Pancreas (tissue), 10 donors: ENCODE measurements at regions not wholly inside any gene's neighbourhood (a gene's known extent, or its start where the extent isn't known, plus 50 kb on each side); places are given as distances from the start of the nearest gene placed in this dataset.
"Not testable (repeated sequence)": the region's sequence is repeated elsewhere in the genome, so short reads cannot be mapped to it uniquely, and the experiment has no call there.

Source experiments
- ATAC-seq, 4 donors: fragments of 200-7000 bp; cut with Tn5 transposase; one replicate each; pipeline versions ENCODE4 v1.8.0 to v1.9.1; 2020; ENCODE audit warnings: mild to moderate bottlenecking in 4 of 4, moderate library complexity in 4 of 4
- DNase-seq, 6 donors: peaks; one replicate each; pipeline ENCODE4 v3.0.0-alpha.2; 2020
- FAIRE-seq: peaks from 2 replicates; lab custom pipeline; 2012; peaks lifted over from hg19 to GRCh38; lab: Jason Lieb, UNC
- H3K27ac ChIP-seq, 4 donors: fragments of 200-600 bp; sonication (generic); 1 replicate in 3 of 4; 2 replicates in 1 of 4; pipeline versions ENCODE4 v1.5.0 to v1.8.0; 2020
- H3K27me3 ChIP-seq, 4 donors: fragments of 200-600 bp; one replicate each; pipeline ENCODE4 v1.8.0; 2021
- H3K36me3 ChIP-seq, 3 donors: fragments of 200-600 bp; sonication (generic) in 1 of 3; one replicate each; pipeline versions ENCODE4 v1.5.0 to v1.8.0; 2020 to 2021
- H3K4me1 ChIP-seq, 3 donors: fragments of 200-600 bp; one replicate each; pipeline ENCODE4 v1.8.0; 2021
- H3K4me3 ChIP-seq, 4 donors: fragments of 200-600 bp; sonication (generic) in 2 of 4; one replicate each; pipeline versions ENCODE4 v1.5.0 to v1.8.0; 2020 to 2021
- H3K9me3 ChIP-seq, 4 donors: fragments of 200-600 bp; one replicate each; pipeline ENCODE4 v1.8.0; 2021
- WGBS, 2 donors: extraction: QIAGEN DNeasy Blood & Tissue Kit; methylation state at CpG; one replicate each; pipeline ENCODE4 v1.1.7; 2013; 5-methylcytosine and 5-hydroxymethylcytosine counted together
- intact Hi-C, 3 donors: fragments of 100-400 bp; cut with DNase I; formaldehyde crosslinking; loops; one replicate each; pipeline versions ENCODE4 v1.11.1 to v1.14.2; 2022
- TF ChIP-seq, protein P1 (sequence below), 4 donors: fragments of 200-600 bp; sonication (generic) in 3 of 4; IDR thresholded peaks; one replicate each; pipeline versions ENCODE4 v1.5.0 to v1.8.0; 2021; ENCODE audit warnings: antibody characterized with exemption in 4 of 4
- donor health status: healthy with polysubstance abuse.
- donor health status: DM: no; HTN: no; CAD: no; lungs with moderate emphysema.
- donor health status: DM: no; HTN: no; CAD: no.
- donor health status: control.
- donor health status: control.
- donor health status: Bipolar disorder and iron deficiency.
- donor health status: DM: yes; HTN: yes; CAD: no.
- donor health status: DM: no; HTN: no; CAD: no.
- donor health status: DM: no; HTN: no; CAD: no.
- donor health status: DM: yes; HTN: yes; CAD: no.

DNA sequence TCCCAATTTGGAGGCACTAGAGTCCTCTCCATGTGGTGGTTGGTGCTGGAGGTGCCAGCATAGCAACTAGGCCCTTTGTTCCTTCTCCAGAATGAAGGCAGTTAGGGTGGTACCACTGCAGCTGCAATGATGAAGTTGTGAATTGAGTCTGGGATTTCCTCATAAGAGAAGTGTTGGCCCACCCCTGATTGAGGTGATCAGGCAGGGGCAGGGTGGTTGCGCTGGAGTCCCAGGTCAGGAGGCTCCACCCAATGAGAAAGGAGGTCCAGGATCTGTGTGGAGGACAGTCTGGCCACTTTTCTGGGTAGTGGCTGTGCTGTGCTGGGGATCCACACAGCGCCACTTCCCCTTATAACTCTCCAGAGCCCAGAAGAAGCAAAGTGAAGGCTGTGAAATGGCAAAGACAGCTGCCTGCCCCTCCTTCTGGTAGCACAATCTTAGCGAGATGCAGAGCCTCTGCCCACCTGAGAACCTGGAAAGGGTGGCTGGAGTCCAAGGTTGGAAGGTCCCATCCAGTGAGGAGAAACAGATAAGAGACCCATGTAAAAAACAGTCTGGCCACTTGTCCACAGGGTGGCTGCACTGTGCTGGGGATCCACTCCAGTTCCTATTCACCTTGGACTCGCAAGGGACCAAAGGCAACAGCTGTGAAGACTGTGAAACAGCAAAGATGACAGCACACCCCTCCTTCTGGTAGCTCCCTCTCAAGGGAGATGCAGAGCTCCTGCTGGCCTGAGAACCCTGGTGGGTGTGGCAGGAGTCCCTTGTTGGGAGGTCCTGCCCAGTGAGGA lies 124.6 kb downstream of the RRAGB start:
- no peak overlapping the region for H3K4me3 ChIP-seq
- FAIRE-seq (no peak), ATAC-seq (no peak), DNase-seq (no peak)
- no peaks in the 10 kb centered on the region for H3K27me3 ChIP-seq
- H3K36me3 ChIP-seq = no peaks in the 10 kb centered on the region
- H3K4me1 ChIP-seq = no peaks in the 10 kb centered on the region
- no peaks in the 10 kb centered on the region for H3K9me3 ChIP-seq
- intact Hi-C loops = no loop called here
- WGBS, 2 donors = 53 to 60% methylated on average over 4 of the region's 4 CpGs
- TF ChIP-seq, protein P1, sequence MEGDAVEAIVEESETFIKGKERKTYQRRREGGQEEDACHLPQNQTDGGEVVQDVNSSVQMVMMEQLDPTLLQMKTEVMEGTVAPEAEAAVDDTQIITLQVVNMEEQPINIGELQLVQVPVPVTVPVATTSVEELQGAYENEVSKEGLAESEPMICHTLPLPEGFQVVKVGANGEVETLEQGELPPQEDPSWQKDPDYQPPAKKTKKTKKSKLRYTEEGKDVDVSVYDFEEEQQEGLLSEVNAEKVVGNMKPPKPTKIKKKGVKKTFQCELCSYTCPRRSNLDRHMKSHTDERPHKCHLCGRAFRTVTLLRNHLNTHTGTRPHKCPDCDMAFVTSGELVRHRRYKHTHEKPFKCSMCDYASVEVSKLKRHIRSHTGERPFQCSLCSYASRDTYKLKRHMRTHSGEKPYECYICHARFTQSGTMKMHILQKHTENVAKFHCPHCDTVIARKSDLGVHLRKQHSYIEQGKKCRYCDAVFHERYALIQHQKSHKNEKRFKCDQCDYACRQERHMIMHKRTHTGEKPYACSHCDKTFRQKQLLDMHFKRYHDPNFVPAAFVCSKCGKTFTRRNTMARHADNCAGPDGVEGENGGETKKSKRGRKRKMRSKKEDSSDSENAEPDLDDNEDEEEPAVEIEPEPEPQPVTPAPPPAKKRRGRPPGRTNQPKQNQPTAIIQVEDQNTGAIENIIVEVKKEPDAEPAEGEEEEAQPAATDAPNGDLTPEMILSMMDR (IDR thresholded peaks at IDR 0.05) = no peak
- H3K27ac ChIP-seq = no peak overlapping the region

DNA sequence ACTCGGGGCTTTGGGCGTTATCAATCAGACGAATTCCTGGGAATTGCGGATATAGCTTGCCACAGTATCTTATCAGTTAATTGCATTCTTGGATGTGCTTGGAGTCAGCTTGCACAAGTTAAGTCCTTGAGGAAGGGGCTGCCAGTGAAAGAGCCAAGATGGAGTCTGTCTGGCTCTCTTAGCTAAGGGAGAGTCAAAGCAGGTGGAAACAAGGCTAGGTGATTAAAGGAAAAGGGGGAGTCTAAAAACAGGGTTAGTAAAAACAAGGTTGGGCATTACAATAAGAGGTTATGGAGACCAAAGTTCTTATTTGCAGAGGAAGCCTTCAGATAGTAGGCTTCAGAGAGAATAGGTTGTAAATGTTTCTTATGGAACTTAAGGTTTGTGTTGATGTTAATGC lies 149.2 kb downstream of the RRAGB start:
- H3K36me3 ChIP-seq, H3K9me3 ChIP-seq, FAIRE-seq, ATAC-seq, H3K4me3 ChIP-seq, DNase-seq, intact Hi-C loops, H3K27ac ChIP-seq, H3K4me1 ChIP-seq: not testable (repeated sequence)
- 13 to 30% methylated on average over 4 of the region's 4 CpGs for WGBS, 2 donors
- peaks cover 0 to 11% (median 0%) of the 10 kb centered on the region in 4 donors for H3K27me3 ChIP-seq

DNA sequence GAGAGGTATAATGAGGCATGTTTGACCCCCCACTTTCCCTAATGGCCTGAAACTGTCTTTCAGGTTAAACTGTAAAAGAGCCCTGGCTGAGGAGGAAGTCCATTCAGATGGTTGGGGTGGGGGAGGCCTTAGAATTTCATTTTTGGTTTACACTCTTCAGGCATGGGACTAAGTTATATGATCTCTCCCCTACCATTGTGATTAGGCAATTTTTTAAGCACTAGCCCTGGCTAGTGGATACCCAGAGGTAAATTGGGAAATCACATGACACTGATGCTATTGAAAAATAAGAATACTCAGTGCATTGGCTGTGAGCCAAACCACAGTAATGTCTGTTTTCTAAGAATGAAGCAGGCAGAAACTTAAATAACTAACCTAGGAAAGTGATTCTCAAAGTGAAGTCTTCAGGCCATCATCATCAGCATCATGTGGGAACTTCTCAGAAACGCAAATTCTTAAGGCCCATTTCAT lies 149.7 kb downstream of the RRAGB start:
- intact Hi-C loops = no loop called here
- TF ChIP-seq, protein P1 (IDR thresholded peaks at IDR 0.05) = no peak
- FAIRE-seq = no peak
- H3K27me3 ChIP-seq = peaks cover 0 to 11% (median 0%) of the 10 kb centered on the region in 4 donors
- H3K27ac ChIP-seq = no peak overlapping the region
- ATAC-seq = no peak
- no peaks in the 10 kb centered on the region for H3K9me3 ChIP-seq
- WGBS, 2 donors = 41 to 49% methylated on average over 1 of the region's 1 CpG
- no peak for DNase-seq
- H3K4me3 ChIP-seq = no peak overlapping the region
- H3K4me1 ChIP-seq = no peaks in the 10 kb centered on the region
- H3K36me3 ChIP-seq = no peaks in the 10 kb centered on the region

DNA sequence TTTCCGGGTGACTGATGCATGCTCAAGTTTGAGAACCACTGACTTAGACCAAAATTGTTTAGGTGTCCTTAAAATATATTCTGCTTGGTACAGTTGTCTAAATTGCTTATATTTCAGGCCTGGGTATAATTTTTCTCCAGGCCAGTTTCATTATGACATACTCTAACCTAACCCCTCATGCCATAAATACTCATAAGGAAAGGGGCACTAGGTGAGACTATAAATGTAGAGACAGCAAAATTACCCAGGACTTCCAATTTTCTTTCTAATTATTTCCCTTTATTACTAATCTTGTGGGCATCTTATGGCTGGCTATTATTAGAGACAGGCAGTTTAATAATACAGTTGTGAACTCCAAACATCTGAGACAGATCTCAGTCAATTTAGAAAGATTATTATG lies 150.2 kb downstream of the RRAGB start:
- no peak for ATAC-seq
- TF ChIP-seq, protein P1 (IDR thresholded peaks at IDR 0.05) = no peak
- H3K4me3 ChIP-seq = no peak overlapping the region
- H3K9me3 ChIP-seq = no peaks in the 10 kb centered on the region
- no peak for DNase-seq
- no peak overlapping the region for H3K27ac ChIP-seq
- WGBS, 2 donors = 63 to 75% methylated on average over 1 of the region's 1 CpG
- FAIRE-seq = no peak
- H3K36me3 ChIP-seq = no peaks in the 10 kb centered on the region
- intact Hi-C loops = no loop called here
- H3K4me1 ChIP-seq = no peaks in the 10 kb centered on the region
- H3K27me3 ChIP-seq = peaks cover 0 to 11% (median 0%) of the 10 kb centered on the region in 4 donors

DNA sequence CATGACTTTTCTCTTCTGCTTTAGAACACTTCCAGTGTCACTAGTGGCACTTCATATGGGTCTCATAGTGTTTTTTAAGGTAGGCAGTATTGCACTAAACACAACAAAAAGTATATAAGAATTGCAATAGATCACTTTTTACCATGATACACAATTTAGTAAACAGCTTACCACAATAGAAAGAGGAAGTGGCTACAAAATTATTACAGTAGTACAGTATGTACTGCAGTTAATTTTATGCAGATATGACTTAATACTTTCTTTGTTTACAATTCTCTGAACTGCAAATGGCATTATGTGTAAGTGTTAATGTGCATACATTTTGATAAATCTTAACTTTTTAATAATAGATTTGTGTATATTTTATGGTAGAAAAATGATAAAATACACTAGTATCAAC lies 157.3 kb downstream of the RRAGB start:
- intact Hi-C loops = no loop called here
- ATAC-seq (no peak), FAIRE-seq (no peak)

DNA sequence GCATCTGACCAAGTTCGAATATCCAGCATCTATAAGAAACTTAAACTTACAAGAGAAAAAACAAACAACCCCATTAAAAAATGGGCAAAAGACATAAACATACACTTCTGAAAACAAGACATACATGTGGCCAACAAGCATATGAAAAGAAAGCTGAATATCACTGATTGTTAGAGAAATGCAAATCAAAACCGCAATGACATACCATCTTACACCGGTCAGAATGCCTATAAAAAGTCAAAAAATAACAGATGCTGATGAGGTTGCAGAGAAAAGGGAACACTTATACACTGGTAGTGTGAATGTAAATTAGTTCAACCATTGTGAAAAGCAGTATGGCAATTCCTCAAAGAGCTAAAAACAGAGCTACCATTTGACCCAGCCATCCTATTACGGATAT lies 166.0 kb downstream of the RRAGB start:
- H3K4me1 ChIP-seq, DNase-seq, H3K9me3 ChIP-seq, H3K27me3 ChIP-seq, H3K27ac ChIP-seq, ATAC-seq, H3K36me3 ChIP-seq, FAIRE-seq, intact Hi-C loops, H3K4me3 ChIP-seq: not testable (repeated sequence)
- WGBS, 2 donors = 73 to 80% methylated on average over 4 of the region's 4 CpGs

More for the DNA sequence above, 157.3 kb downstream of the RRAGB start:
- H3K27ac ChIP-seq = no peak overlapping the region
- no peaks in the 10 kb centered on the region for H3K4me1 ChIP-seq
- no peak overlapping the region for H3K4me3 ChIP-seq
- peaks cover 0 to 11% (median 2%) of the 10 kb centered on the region in 4 donors for H3K27me3 ChIP-seq
- no peaks in the 10 kb centered on the region for H3K9me3 ChIP-seq
- H3K36me3 ChIP-seq = no peaks in the 10 kb centered on the region
- no peak for DNase-seq
- TF ChIP-seq, protein P1 (IDR thresholded peaks at IDR 0.05) = no peak
